ENCODE measurements at regions not wholly inside any gene's neighbourhood (a gene's known extent, or its start where the extent isn't known, plus 50 kb on each side); places are given as distances from the start of the nearest gene placed in this dataset.

- Histone ChIP-seq H3K27me3 (ENCODE audit: control insufficient read depth in 1 of 2, insufficient read depth in 2 of 2, low read length in 2 of 2) (no peaks in the 10 kb centered on the region), H3K36me3 (ENCODE audit: control insufficient read depth in 2 of 2, insufficient read depth in 2 of 2, low read length in 1 of 2) (no peaks in the 10 kb centered on the region), H3K4me3 (ENCODE audit: low read depth in 1 of 2, low read length in 2 of 2) (no peak overlapping the region), H3K27ac (ENCODE audit: low read depth in 2 of 2, low read length in 1 of 2) (no peak overlapping the region), H3K9me3 (ENCODE audit: control insufficient read depth in 2 of 2, insufficient read depth in 1 of 2, low read depth in 1 of 2, low read length in 1 of 2) (no peaks in the 10 kb centered on the region), H3K4me1 (ENCODE audit: control insufficient read depth in 2 of 2, insufficient read depth in 2 of 2, low read length in 1 of 2) (no peaks in the 10 kb centered on the region)
- 89 to 92% methylated on average over 4 of the region's 4 CpGs for WGBS, 2 donors
Observed at GRCh38 chr4:111869339-111869738, 275.9 kb upstream of the FAM241A start.

GRCh38 chr4:111871802-111872201, 273.5 kb upstream of the FAM241A start:
- Histone ChIP-seq H3K36me3 (ENCODE audit: control insufficient read depth in 2 of 2, insufficient read depth in 2 of 2, low read length in 1 of 2) (no peaks in the 10 kb centered on the region), H3K27me3 (ENCODE audit: control insufficient read depth in 1 of 2, insufficient read depth in 2 of 2, low read length in 2 of 2) (no peaks in the 10 kb centered on the region), H3K9me3 (ENCODE audit: control insufficient read depth in 2 of 2, insufficient read depth in 1 of 2, low read depth in 1 of 2, low read length in 1 of 2) (no peaks in the 10 kb centered on the region), H3K27ac (ENCODE audit: low read depth in 2 of 2, low read length in 1 of 2) (no peak overlapping the region), H3K4me3 (ENCODE audit: low read depth in 1 of 2, low read length in 2 of 2) (no peak overlapping the region), H3K4me1 (ENCODE audit: control insufficient read depth in 2 of 2, insufficient read depth in 2 of 2, low read length in 1 of 2) (no peaks in the 10 kb centered on the region)
- 70 to 89% methylated on average over 1 of the region's 1 CpG for WGBS, 2 donors

- H3K36me3 ChIP-seq (ENCODE audit: control insufficient read depth in 2 of 2, insufficient read depth in 2 of 2, low read length in 1 of 2): no peaks in the 10 kb centered on the region
- 61 to 65% methylated on average over 4 of the region's 4 CpGs for WGBS, 2 donors
- H3K27me3 ChIP-seq (ENCODE audit: control insufficient read depth in 1 of 2, insufficient read depth in 2 of 2, low read length in 2 of 2): no peaks in the 10 kb centered on the region
- no peak overlapping the region for H3K4me3 ChIP-seq (ENCODE audit: low read depth in 1 of 2, low read length in 2 of 2)
- no peaks in the 10 kb centered on the region for H3K9me3 ChIP-seq (ENCODE audit: control insufficient read depth in 2 of 2, insufficient read depth in 1 of 2, low read depth in 1 of 2, low read length in 1 of 2)
- H3K4me1 ChIP-seq (ENCODE audit: control insufficient read depth in 2 of 2, insufficient read depth in 2 of 2, low read length in 1 of 2): no peaks in the 10 kb centered on the region
- H3K27ac ChIP-seq (ENCODE audit: low read depth in 2 of 2, low read length in 1 of 2): no peak overlapping the region
Observed at GRCh38 chr4:111873801-111874200, 271.5 kb upstream of the FAM241A start.

GRCh38 chr4:111879539-111879938, 265.7 kb upstream of the FAM241A start:
- no peaks in the 10 kb centered on the region for H3K27me3 ChIP-seq (ENCODE audit: control insufficient read depth in 1 of 2, insufficient read depth in 2 of 2, low read length in 2 of 2)

GRCh38 chr4:111880116-111880515, 265.1 kb upstream of the FAM241A start:
- no peak overlapping the region for H3K27ac ChIP-seq (ENCODE audit: low read depth in 2 of 2, low read length in 1 of 2)
- H3K9me3 ChIP-seq (ENCODE audit: control insufficient read depth in 2 of 2, insufficient read depth in 1 of 2, low read depth in 1 of 2, low read length in 1 of 2): no peaks in the 10 kb centered on the region
- no peaks in the 10 kb centered on the region for H3K4me1 ChIP-seq (ENCODE audit: control insufficient read depth in 2 of 2, insufficient read depth in 2 of 2, low read length in 1 of 2)
- H3K4me3 ChIP-seq (ENCODE audit: low read depth in 1 of 2, low read length in 2 of 2): no peak overlapping the region
- H3K36me3 ChIP-seq (ENCODE audit: control insufficient read depth in 2 of 2, insufficient read depth in 2 of 2, low read length in 1 of 2): no peaks in the 10 kb centered on the region
- WGBS, 2 donors: 38 to 43% methylated on average over 4 of the region's 4 CpGs
- no peaks in the 10 kb centered on the region for H3K27me3 ChIP-seq (ENCODE audit: control insufficient read depth in 1 of 2, insufficient read depth in 2 of 2, low read length in 2 of 2)

More at GRCh38 chr4:111879539-111879938, 265.7 kb upstream of the FAM241A start:
- Histone ChIP-seq H3K4me1 (ENCODE audit: control insufficient read depth in 2 of 2, insufficient read depth in 2 of 2, low read length in 1 of 2) (no peaks in the 10 kb centered on the region), H3K36me3 (ENCODE audit: control insufficient read depth in 2 of 2, insufficient read depth in 2 of 2, low read length in 1 of 2) (no peaks in the 10 kb centered on the region), H3K27ac (ENCODE audit: low read depth in 2 of 2, low read length in 1 of 2) (no peak overlapping the region), H3K9me3 (ENCODE audit: control insufficient read depth in 2 of 2, insufficient read depth in 1 of 2, low read depth in 1 of 2, low read length in 1 of 2) (no peaks in the 10 kb centered on the region), H3K4me3 (ENCODE audit: low read depth in 1 of 2, low read length in 2 of 2) (no peak overlapping the region)

GRCh38 chr4:111883557-111883999, 261.7 kb upstream of the FAM241A start:
- no peaks in the 10 kb centered on the region for H3K27me3 ChIP-seq (ENCODE audit: control insufficient read depth in 1 of 2, insufficient read depth in 2 of 2, low read length in 2 of 2)
- no peak overlapping the region for H3K27ac ChIP-seq (ENCODE audit: low read depth in 2 of 2, low read length in 1 of 2)
- WGBS, 2 donors: 54 to 63% methylated on average over 1 of the region's 1 CpG
- H3K36me3 ChIP-seq (ENCODE audit: control insufficient read depth in 2 of 2, insufficient read depth in 2 of 2, low read length in 1 of 2): no peaks in the 10 kb centered on the region
- no peaks in the 10 kb centered on the region for H3K4me1 ChIP-seq (ENCODE audit: control insufficient read depth in 2 of 2, insufficient read depth in 2 of 2, low read length in 1 of 2)
- H3K4me3 ChIP-seq (ENCODE audit: low read depth in 1 of 2, low read length in 2 of 2): no peak overlapping the region
- no peaks in the 10 kb centered on the region for H3K9me3 ChIP-seq (ENCODE audit: control insufficient read depth in 2 of 2, insufficient read depth in 1 of 2, low read depth in 1 of 2, low read length in 1 of 2)

- 89% methylated on average over 4 of the region's 4 CpGs for WGBS, 2 donors
- no peak overlapping the region for H3K4me3 ChIP-seq (ENCODE audit: low read depth in 1 of 2, low read length in 2 of 2)
- H3K36me3 ChIP-seq (ENCODE audit: control insufficient read depth in 2 of 2, insufficient read depth in 2 of 2, low read length in 1 of 2): no peaks in the 10 kb centered on the region
- H3K4me1 ChIP-seq (ENCODE audit: control insufficient read depth in 2 of 2, insufficient read depth in 2 of 2, low read length in 1 of 2): no peaks in the 10 kb centered on the region
- H3K27ac ChIP-seq (ENCODE audit: low read depth in 2 of 2, low read length in 1 of 2): no peak overlapping the region
- H3K27me3 ChIP-seq (ENCODE audit: control insufficient read depth in 1 of 2, insufficient read depth in 2 of 2, low read length in 2 of 2): no peaks in the 10 kb centered on the region
- H3K9me3 ChIP-seq (ENCODE audit: control insufficient read depth in 2 of 2, insufficient read depth in 1 of 2, low read depth in 1 of 2, low read length in 1 of 2): no peaks in the 10 kb centered on the region
Observed at GRCh38 chr4:111890412-111890811, 254.8 kb upstream of the FAM241A start.

- Histone ChIP-seq H3K4me3 (ENCODE audit: low read depth in 1 of 2, low read length in 2 of 2) (no peak overlapping the region), H3K36me3 (ENCODE audit: control insufficient read depth in 2 of 2, insufficient read depth in 2 of 2, low read length in 1 of 2) (no peaks in the 10 kb centered on the region), H3K27me3 (ENCODE audit: control insufficient read depth in 1 of 2, insufficient read depth in 2 of 2, low read length in 2 of 2) (no peaks in the 10 kb centered on the region), H3K9me3 (ENCODE audit: control insufficient read depth in 2 of 2, insufficient read depth in 1 of 2, low read depth in 1 of 2, low read length in 1 of 2) (no peaks in the 10 kb centered on the region), H3K27ac (ENCODE audit: low read depth in 2 of 2, low read length in 1 of 2) (no peak overlapping the region), H3K4me1 (ENCODE audit: control insufficient read depth in 2 of 2, insufficient read depth in 2 of 2, low read length in 1 of 2) (no peaks in the 10 kb centered on the region)
- 79 to 83% methylated on average over 4 of the region's 4 CpGs for WGBS, 2 donors
Observed at GRCh38 chr4:111905511-111905910, 239.7 kb upstream of the FAM241A start.

- Histone ChIP-seq H3K36me3 (ENCODE audit: control insufficient read depth in 2 of 2, insufficient read depth in 2 of 2, low read length in 1 of 2) (no peaks in the 10 kb centered on the region), H3K4me3 (ENCODE audit: low read depth in 1 of 2, low read length in 2 of 2) (no peak overlapping the region), H3K4me1 (ENCODE audit: control insufficient read depth in 2 of 2, insufficient read depth in 2 of 2, low read length in 1 of 2) (no peaks in the 10 kb centered on the region), H3K9me3 (ENCODE audit: control insufficient read depth in 2 of 2, insufficient read depth in 1 of 2, low read depth in 1 of 2, low read length in 1 of 2) (no peaks in the 10 kb centered on the region), H3K27ac (ENCODE audit: low read depth in 2 of 2, low read length in 1 of 2) (no peak overlapping the region), H3K27me3 (ENCODE audit: control insufficient read depth in 1 of 2, insufficient read depth in 2 of 2, low read length in 2 of 2) (no peaks in the 10 kb centered on the region)
- 93 to 96% methylated on average over 1 of the region's 1 CpG for WGBS, 2 donors
Observed at GRCh38 chr4:111919639-111920038, 225.6 kb upstream of the FAM241A start.

GRCh38 chr4:111921714-111922113, 223.5 kb upstream of the FAM241A start:
- no peaks in the 10 kb centered on the region for H3K4me1 ChIP-seq (ENCODE audit: control insufficient read depth in 2 of 2, insufficient read depth in 2 of 2, low read length in 1 of 2)
- no peaks in the 10 kb centered on the region for H3K36me3 ChIP-seq (ENCODE audit: control insufficient read depth in 2 of 2, insufficient read depth in 2 of 2, low read length in 1 of 2)
- H3K27ac ChIP-seq (ENCODE audit: low read depth in 2 of 2, low read length in 1 of 2): no peak overlapping the region
- no peaks in the 10 kb centered on the region for H3K9me3 ChIP-seq (ENCODE audit: control insufficient read depth in 2 of 2, insufficient read depth in 1 of 2, low read depth in 1 of 2, low read length in 1 of 2)
- 71 to 73% methylated on average over 3 of the region's 3 CpGs for WGBS, 2 donors
- H3K4me3 ChIP-seq (ENCODE audit: low read depth in 1 of 2, low read length in 2 of 2): no peak overlapping the region
- no peaks in the 10 kb centered on the region for H3K27me3 ChIP-seq (ENCODE audit: control insufficient read depth in 1 of 2, insufficient read depth in 2 of 2, low read length in 2 of 2)
